Glomerular endothelial cell (primary cell): ENCODE measurements at regions not wholly inside any gene's neighbourhood (a gene's known extent, or its start where the extent isn't known, plus 50 kb on each side); places are given as distances from the start of the nearest gene placed in this dataset.
"Not testable (repeated sequence)": the region's sequence is repeated elsewhere in the genome, so short reads cannot be mapped to it uniquely, and the experiment has no call there.

ENCODE experiments used
- DNase-seq: peaks from one replicate; pipeline ENCODE4 v3.0.0-alpha.2; 2011; ENCODE audit warnings: low read depth, low spot score; ENCODE audit errors: extremely low read depth

- no peak for DNase-seq
Measured at GRCh38 chr10:45241865-45242520, 73.4 kb downstream of the OR13A1 start.

GRCh38 chr10:45243261-45243660 is 72.1 kb downstream of the OR13A1 start:
- no peak for DNase-seq

- DNase-seq: no peak
Measured at GRCh38 chr10:45246522-45246921, 68.9 kb downstream of the OR13A1 start.

GRCh38 chr10:45249978-45250693 is 65.3 kb downstream of the OR13A1 start:
- peak; percentile 34 for DNase-seq

GRCh38 chr10:45250694-45251075 is 64.7 kb downstream of the OR13A1 start:
- DNase-seq: not testable (repeated sequence)
